CD14-positive monocyte (primary cell): ENCODE measurements at regions not wholly inside any gene's neighbourhood (a gene's known extent, or its start where the extent isn't known, plus 50 kb on each side); places are given as distances from the start of the nearest gene placed in this dataset.

Source experiments
- DNase-seq, 3 donors: peaks; one replicate each; pipeline ENCODE4 v3.0.0-alpha.2; 2011 to 2022
- H2AFZ ChIP-seq: 2 replicates; pipeline ENCODE4 v1.6.0; 2012; ENCODE audit warnings: mild to moderate bottlenecking, low read depth, low read length, inconsistent platforms; ENCODE audit not compliant: insufficient read depth, poor library complexity, severe bottlenecking
- H3K27ac ChIP-seq, 2 donors: 1 replicate in 1 of 2; 2 replicates in 1 of 2; pipeline ENCODE4 v1.5.1; 2012 to 2013; ENCODE audit warnings: low read length in 2 of 2, control low read depth in 1 of 2, inconsistent platforms in 1 of 2, low read depth in 1 of 2, mild to moderate bottlenecking in 1 of 2
- H3K27me3 ChIP-seq, 2 donors: one replicate each; pipeline versions ENCODE4 v1.6.0 to v1.6.1; 2011 to 2013; ENCODE audit warnings: low read length in 2 of 2; ENCODE audit not compliant: control insufficient read depth in 2 of 2, insufficient read depth in 2 of 2
- H3K36me3 ChIP-seq, 2 donors: replicated peaks in 1 of 2; 1 replicate in 1 of 2; 2 replicates in 1 of 2; pipeline versions ENCODE4 v1.5.1 to v1.6.1; 2012 to 2013; ENCODE audit warnings: low read length in 2 of 2, control low read depth in 1 of 2, inconsistent platforms in 1 of 2, mild to moderate bottlenecking in 1 of 2; ENCODE audit not compliant: insufficient read depth in 2 of 2, control insufficient read depth in 1 of 2
- H3K4me1 ChIP-seq, 2 donors: 1 replicate in 1 of 2; 2 replicates in 1 of 2; pipeline versions ENCODE4 v1.5.1 to v1.6.1; 2012 to 2013; ENCODE audit warnings: low read length in 2 of 2, control low read depth in 1 of 2, inconsistent platforms in 1 of 2, mild to moderate bottlenecking in 1 of 2, moderate library complexity in 1 of 2; ENCODE audit not compliant: insufficient read depth in 2 of 2, control insufficient read depth in 1 of 2
- H3K4me2 ChIP-seq: replicated peaks from 2 replicates; pipeline ENCODE3; 2012; ENCODE audit warnings: low read length, moderate library complexity, mild to moderate bottlenecking; ENCODE audit not compliant: poor library complexity, severe bottlenecking; ENCODE audit errors: extremely low read depth
- H3K4me3 ChIP-seq, 3 experiments: fragments of 200-600 bp in 1 of 3; sonication (generic) in 1 of 3; replicated peaks in 1 of 3; 1 replicate in 2 of 3; 2 replicates in 1 of 3; pipeline ENCODE4 v1.5.1; 2011 to 2013; ENCODE audit warnings: low read length in 3 of 3, mild to moderate bottlenecking in 3 of 3, control low read depth in 2 of 3, low read depth in 2 of 3, inconsistent platforms in 1 of 3, moderate library complexity in 1 of 3
- H3K79me2 ChIP-seq: 2 replicates; pipeline ENCODE4 v1.6.0; 2012; ENCODE audit warnings: mild to moderate bottlenecking, control low read depth, inconsistent platforms, low read length, moderate library complexity; ENCODE audit not compliant: insufficient read depth
- H3K9ac ChIP-seq: 2 replicates; pipeline ENCODE4 v1.6.0; 2017; ENCODE audit warnings: low read length, mild to moderate bottlenecking; ENCODE audit not compliant: insufficient read depth, poor library complexity, severe bottlenecking
- H3K9me3 ChIP-seq, 2 donors: replicated peaks in 1 of 2; 1 replicate in 1 of 2; 2 replicates in 1 of 2; pipeline versions ENCODE4 v1.5.1 to v1.6.1; 2012 to 2013; ENCODE audit warnings: low read length in 2 of 2, control low read depth in 1 of 2; ENCODE audit not compliant: control insufficient read depth in 1 of 2, insufficient read depth in 1 of 2
- H4K20me1 ChIP-seq: 2 replicates; pipeline ENCODE4 v1.6.0; 2012; ENCODE audit warnings: mild to moderate bottlenecking, low read length, control low read depth, moderate library complexity; ENCODE audit not compliant: insufficient read depth
- H3K27ac Mint-ChIP-seq, 7 donors: one replicate each; pipeline ENCODE4 v1.8.0; 2020; ENCODE audit warnings: mild to moderate bottlenecking in 7 of 7, mixed read lengths in 7 of 7, moderate library complexity in 6 of 7, inconsistent platforms in 2 of 7
- H3K27me3 Mint-ChIP-seq, 3 donors: one replicate each; pipeline ENCODE4 v1.8.0; 2021 to 2022; ENCODE audit warnings: low read depth in 3 of 3, mild to moderate bottlenecking in 3 of 3, mixed read lengths in 3 of 3, moderate library complexity in 3 of 3, inconsistent platforms in 1 of 3
- H3K36me3 Mint-ChIP-seq, 2 donors: one replicate each; pipeline ENCODE4 v1.8.0; 2020; ENCODE audit warnings: mixed read lengths in 2 of 2, inconsistent platforms in 1 of 2, mild to moderate bottlenecking in 1 of 2
- H3K4me1 Mint-ChIP-seq: one replicate; pipeline ENCODE4 v1.8.0; 2020; ENCODE audit warnings: mild to moderate bottlenecking, mixed read lengths
- H3K4me3 Mint-ChIP-seq, 2 donors: one replicate each; pipeline ENCODE4 v1.8.0; 2020; ENCODE audit warnings: mild to moderate bottlenecking in 2 of 2, mixed read lengths in 2 of 2, moderate library complexity in 1 of 2
- H3K9me3 Mint-ChIP-seq, 7 donors: one replicate each; pipeline ENCODE4 v1.8.0; 2020 to 2022; ENCODE audit warnings: mixed read lengths in 7 of 7, mild to moderate bottlenecking in 6 of 7, moderate library complexity in 6 of 7, inconsistent platforms in 2 of 7
- CTCF ChIP-seq: fragments of 200-600 bp; IDR thresholded peaks from one replicate; pipeline ENCODE4 v1.8.0; 2022; ENCODE audit warnings: antibody characterized with exemption, mild to moderate bottlenecking
- WGBS: methylation state at CpG from one replicate; pipeline ENCODE4 v1.1.5; 2013; ENCODE audit warnings: missing lambda C conversion rate; ENCODE audit not compliant: insufficient coverage; 5-methylcytosine and 5-hydroxymethylcytosine counted together
- intact Hi-C, 2 donors: fragments of 100-400 bp; cut with micrococcal nuclease; formaldehyde crosslinking; loops; one replicate each; pipeline versions ENCODE4 v1.15.0 to v1.15.1; 2023

DNA sequence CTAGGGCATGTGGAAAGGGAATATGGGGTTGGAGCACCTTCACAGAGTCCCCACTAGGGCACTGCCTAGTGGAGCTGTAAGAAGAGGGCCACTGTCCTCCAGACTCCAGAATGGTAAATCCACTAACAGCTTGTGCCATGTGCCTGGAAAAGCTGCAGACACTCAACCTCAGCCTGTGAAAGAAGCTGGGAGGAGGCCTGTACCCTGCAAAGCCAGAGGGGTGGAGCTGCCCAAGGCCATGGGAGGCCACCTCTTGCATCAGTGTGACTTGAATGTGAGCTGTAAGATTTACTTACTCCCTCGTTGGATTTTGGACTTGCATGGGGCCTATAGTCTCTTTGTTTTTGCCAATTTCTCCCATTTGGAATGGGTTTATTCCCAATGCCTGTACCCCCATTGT, 705.2 kb upstream of the ROBO1 start:
- Mint-ChIP-seq H3K27ac (no peak overlapping the region), H3K36me3 (no peaks in the 10 kb centered on the region), H3K4me3 (no peak overlapping the region), H3K27me3 (no peaks in the 10 kb centered on the region), H3K4me1 (no peaks in the 10 kb centered on the region), H3K9me3 (peaks cover 0 to 4% (median 0%) of the 10 kb centered on the region in 7 donors)
- Histone ChIP-seq H3K27ac (no peak overlapping the region), H3K36me3 (no peaks in the 10 kb centered on the region), H3K9me3 (peaks cover 0 to 7% of the 10 kb centered on the region in 2 donors), H3K4me3 (no peak overlapping the region), H3K4me2 (no peak overlapping the region), H3K27me3 (no peaks in the 10 kb centered on the region), H2AFZ (no peak overlapping the region), H3K4me1 (no peaks in the 10 kb centered on the region), H3K79me2 (no peaks in the 10 kb centered on the region), H3K9ac (no peak overlapping the region), H4K20me1 (no peaks in the 10 kb centered on the region)
- no peak for DNase-seq
- WGBS = no CpG with 5 or more reads among the region's 1 CpG
- intact Hi-C loops = no loop called here
- no peak for TF ChIP-seq CTCF

- H3K27ac ChIP-seq = no peak overlapping the region
- TF ChIP-seq CTCF = no peak
- no peaks in the 10 kb centered on the region for H3K4me1 ChIP-seq
- H3K4me3 ChIP-seq = no peak overlapping the region
- no peaks in the 10 kb centered on the region for H3K4me1 Mint-ChIP-seq
- peaks cover 0 to 4% (median 0%) of the 10 kb centered on the region in 7 donors for H3K9me3 Mint-ChIP-seq
- no peaks in the 10 kb centered on the region for H3K79me2 ChIP-seq
- H3K9ac ChIP-seq = no peak overlapping the region
- no peaks in the 10 kb centered on the region for H3K36me3 Mint-ChIP-seq
- H3K4me2 ChIP-seq = no peak overlapping the region
- DNase-seq = no peak
- no peak overlapping the region for H2AFZ ChIP-seq
- no peak overlapping the region for H3K4me3 Mint-ChIP-seq
- no peaks in the 10 kb centered on the region for H4K20me1 ChIP-seq
- no peaks in the 10 kb centered on the region for H3K36me3 ChIP-seq
- intact Hi-C loops = no loop called here
- H3K27me3 Mint-ChIP-seq = no peaks in the 10 kb centered on the region
- H3K27me3 ChIP-seq = no peaks in the 10 kb centered on the region
- H3K27ac Mint-ChIP-seq = no peak overlapping the region
- H3K9me3 ChIP-seq = peaks cover 0 to 7% of the 10 kb centered on the region in 2 donors
Observed at GRCh38 chr3:80472459-80472858, 704.7 kb upstream of the ROBO1 start.
